ENCODE measurements at regions not wholly inside any gene's neighbourhood (a gene's known extent, or its start where the extent isn't known, plus 50 kb on each side); places are given as distances from the start of the nearest gene placed in this dataset.
A peak's percentile ranks its signal among the peaks of the same experiment; 100 is the strongest.
"Not testable (repeated sequence)": the region's sequence is repeated elsewhere in the genome, so short reads cannot be mapped to it uniquely, and the experiment has no call there.

DNA sequence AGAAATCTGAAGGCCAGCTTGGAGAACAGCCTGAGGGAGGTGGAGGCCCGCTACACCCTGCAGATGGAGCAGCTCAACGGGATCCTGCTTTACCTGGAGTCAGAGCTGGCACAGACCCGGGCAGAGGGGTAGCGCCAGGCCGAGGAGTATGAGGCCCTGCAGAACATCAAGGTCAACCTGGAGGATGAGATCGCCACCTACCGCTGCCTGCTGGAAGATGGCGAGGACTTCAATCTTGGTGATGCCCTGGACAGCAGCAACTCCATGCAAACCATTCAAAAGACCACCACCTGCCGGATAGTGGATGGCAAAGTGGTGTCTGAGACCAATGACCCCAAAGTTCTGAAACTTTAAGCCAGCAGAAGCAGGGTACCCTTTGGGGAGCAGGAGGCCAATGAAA is 318.4 kb downstream of the ZFHX3 start:
- not testable (repeated sequence) for DNase-seq

DNA sequence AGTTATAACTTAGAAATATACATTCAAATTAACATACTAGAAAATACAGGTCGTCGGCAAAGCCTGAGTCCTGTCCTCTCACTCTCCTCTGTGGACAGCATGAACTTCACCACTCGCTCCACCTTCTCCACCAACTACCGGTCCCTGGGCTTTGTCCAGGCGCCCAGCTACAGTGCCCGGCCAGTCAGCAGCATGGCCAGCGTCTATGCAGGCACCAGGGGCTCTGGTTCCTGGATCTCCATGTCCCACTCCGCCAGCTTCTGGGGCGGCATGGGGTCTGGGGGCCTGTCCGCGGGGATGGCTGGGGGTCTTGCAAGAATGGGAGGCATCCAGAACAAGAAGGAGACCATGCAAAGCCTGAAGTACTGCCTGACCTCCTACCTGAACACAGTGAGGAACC is 319.4 kb downstream of the ZFHX3 start:
- DNase-seq: no peak

DNA sequence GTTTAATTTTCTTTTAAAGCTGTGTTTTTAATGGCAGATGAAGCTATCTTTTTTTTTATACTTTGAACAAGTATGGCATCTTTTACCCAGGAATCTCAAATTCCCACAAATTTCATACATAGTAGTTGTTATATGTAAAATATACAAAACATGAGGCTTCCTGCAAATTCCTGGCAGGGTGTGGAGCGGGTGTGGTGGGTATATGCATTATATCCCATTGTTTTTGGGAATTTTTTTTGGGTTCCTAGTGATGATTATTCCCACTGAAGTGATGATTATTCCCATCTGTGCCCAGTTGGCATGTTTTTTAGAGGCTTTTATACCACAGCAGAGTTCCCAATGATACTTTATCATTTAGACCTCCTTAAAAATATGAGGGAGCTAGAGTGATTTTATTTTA is 320.4 kb downstream of the ZFHX3 start:
- no peak for DNase-seq

DNA sequence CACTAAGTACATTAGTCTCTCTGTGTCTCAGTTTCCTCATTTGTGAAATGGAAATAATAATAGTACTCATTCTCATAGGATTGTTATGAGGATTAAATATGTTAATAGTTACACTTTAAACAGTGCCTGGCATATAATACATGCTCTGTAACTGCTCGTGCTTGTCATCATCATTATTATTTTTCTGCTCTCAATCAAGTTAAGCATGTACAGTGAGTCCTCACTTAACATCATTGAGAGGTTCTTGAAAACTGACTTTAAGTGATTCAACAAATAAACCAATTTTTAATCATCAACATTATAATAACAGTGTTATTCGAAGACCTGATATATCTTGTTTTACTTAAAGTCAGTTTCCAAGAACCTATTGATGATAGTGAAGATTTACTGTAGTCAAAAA is 322.3 kb downstream of the ZFHX3 start:
- DNase-seq: no peak

DNA sequence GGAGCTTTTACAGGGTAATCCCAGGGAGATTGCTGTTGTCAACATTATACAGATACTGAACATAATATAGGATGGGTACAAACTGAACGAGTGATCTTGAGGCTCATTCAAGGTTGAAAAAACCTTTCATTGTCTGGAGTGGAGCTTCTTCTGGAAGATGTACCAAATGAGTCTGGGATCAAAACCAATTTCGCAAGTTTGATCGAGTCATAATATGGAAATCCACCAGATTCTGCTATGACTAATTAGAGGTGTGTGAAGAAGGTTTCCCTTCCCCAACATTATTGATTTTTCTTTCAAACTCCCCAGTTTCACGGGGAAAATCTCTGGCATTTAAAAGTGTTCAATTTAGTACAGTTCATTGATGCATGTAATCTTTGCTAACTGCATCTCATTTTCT is 324.1 kb downstream of the ZFHX3 start:
- no peak for DNase-seq

DNA sequence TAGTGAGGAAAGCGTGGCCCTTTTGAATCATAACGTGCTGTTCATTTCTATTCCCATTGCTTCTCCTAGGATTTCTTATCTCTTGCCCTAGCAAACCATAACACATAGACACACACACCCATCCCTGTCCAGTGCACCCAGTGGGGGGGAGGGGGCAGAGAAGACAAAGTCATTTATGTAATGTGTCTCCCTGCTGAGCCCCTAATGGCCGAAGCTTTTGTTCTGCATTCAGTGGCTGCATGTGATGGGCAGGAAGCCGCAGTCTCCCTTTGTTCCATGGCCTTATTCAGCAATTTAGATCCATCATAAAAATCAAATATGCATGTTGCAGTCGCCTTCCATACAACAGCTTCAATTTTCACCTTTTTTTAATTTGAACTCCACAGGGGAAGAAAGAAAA is 325.4 kb downstream of the ZFHX3 start:
- no peak for DNase-seq

DNA sequence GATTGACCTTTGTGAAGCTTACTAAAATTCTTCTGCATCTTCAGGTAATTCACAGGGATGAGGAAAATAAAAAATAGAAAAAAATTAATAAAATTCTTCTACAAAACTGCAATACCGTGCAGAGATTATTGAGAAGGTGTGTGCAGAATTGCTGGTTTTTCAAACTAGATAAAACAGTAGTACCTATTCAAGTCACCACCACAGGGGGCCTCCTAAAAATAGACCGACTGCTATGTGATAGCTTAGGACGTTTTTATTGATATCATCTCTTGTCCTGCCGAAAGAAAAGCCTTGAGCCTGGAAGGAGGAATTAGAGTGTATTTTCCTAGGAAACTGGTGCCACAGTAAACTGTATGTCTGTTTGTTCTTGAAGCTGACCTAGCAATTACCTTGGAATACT is 325.9 kb downstream of the ZFHX3 start:
- no peak for DNase-seq

DNA sequence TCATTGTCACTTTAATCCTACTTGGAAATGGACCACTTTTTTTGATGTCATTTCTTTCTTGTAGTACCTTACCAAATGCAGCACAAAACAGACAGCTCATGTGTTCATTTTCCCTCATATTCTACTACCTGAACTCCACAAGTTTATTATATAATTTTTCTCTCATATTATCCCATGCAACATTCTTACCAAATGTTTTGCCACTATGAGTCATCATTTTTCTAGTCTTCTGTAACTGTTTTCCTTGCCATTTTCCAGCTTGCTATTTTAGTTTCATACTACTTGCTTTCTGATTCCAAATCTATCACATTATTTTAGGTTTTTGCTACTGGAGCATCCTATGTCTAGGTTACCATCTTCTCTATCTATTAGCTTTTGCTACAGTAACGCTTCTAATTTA is 332.7 kb downstream of the ZFHX3 start:
- no peak for DNase-seq

DNA sequence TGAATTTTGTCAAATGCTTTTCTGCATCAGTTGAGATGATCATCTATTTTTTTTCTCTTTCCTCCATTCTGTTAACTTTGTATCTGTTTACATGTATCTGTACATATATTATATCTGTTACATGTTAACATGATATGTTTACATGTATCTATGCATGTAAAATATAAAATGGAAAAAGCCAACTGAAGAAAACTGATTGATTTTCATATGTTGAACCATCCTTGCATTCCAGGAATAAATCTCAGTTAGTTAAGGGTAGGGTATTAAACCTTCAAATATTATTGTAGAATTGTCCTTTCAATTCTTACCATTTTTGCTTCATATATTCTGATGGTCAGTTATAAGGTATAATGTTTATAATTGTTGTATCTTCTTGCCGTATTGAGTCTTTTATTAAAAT is 336.1 kb downstream of the ZFHX3 start:
- no peak for DNase-seq

DNA sequence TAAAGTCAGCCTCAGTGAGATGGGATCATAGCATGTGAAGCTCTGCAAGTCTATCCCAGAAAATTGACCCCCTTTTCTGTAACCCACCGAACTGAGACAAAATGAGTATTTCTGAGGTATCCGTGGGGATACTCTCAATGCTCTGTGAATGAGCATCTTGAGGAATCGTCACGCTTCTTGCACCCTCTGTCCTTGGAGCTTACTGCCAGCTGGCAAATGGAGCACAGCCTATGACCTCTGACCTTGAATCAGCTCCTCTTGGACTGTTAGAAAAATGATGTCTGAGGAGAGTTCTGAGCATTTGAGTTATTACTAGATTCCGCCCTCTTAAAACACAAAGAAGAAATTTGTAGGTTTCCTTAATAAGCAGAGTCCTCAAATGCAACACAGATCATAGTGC is 342.1 kb downstream of the ZFHX3 start:
- no peak for DNase-seq

DNA sequence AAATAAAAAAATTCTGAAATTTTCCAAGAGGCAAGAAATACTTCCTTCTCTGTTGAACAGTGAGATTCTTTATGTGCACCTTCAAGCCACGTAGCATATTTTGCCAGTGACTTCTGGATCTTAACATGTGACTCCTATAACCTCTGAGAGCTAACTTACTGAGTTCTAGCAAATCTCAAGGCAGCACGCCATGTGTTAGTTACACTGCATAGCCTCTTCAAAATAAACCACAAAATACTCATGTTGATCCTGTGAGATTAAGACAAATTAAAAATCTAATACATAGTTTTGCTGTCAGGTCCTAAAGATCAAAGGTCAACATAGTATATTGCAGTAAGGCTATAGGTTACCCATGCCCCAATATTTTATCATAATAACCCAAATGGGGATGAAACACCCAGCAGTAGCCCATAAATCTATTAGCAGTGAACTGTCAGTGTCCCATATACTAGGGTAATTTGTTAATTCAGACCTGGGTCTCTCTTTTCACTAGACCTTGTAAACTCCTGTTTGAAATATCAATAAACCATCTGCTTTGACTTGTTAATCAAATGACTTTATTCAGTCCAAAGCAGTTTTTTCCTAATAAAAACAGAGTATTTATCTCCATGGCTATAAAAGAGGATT is 343.1 kb downstream of the ZFHX3 start:
- no peak for DNase-seq

DNA sequence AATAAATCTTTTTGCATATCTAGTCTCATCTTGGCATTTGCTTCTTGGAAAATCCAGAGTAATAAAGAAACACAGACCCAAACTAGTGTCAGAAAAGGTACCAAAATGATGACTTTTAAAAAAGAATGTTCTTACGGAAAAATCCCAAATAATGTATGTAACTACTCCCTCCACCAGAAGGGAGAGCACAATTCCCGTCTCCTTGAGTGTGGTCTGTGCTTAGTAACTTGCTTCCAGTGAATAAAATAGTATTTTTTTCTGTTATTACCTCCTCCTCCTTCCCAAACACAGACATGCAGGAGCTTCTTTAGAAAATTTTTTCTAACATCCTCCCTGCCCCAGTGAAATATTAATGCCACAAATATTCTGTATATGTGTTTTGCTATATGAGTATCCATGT is 358.1 kb downstream of the ZFHX3 start:
- no peak for DNase-seq

DNA sequence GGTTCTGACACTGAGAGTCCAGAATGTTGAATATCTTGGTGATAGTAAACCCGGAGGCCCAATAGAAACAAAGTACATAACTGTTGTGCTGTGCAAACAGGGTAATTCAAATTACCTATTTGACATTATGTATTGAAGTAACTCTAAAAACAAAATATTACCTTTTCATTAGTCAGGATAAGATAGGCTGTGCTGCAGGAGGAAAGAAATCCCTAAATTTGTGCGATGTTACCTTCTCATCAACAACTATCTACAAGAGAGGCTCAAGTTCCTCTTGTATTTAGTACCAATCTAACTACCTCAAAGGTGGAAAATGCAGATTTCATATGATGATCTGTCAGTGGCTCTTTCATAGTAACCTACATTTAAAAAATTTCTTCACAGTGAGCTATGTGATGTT is 367.2 kb downstream of the ZFHX3 start:
- DNase-seq: no peak

DNA sequence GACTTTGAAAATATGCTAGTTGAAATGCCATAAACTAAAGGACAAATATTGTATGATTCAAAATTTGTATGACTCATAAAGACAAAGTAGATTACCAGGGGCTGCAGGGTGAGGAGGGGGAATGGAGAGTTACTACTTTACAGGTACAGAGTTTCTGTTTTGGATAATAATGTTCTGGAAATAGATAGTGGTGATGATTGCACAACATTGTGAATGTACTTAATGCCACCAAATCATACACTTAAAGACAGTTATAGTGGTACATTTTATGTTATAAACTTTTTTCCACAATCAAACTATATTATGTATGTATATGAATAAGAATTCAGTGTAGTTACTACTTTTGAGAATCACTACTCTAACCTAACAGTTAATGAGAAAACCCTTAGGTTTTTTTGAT is 368.1 kb downstream of the ZFHX3 start:
- DNase-seq: no peak

DNA sequence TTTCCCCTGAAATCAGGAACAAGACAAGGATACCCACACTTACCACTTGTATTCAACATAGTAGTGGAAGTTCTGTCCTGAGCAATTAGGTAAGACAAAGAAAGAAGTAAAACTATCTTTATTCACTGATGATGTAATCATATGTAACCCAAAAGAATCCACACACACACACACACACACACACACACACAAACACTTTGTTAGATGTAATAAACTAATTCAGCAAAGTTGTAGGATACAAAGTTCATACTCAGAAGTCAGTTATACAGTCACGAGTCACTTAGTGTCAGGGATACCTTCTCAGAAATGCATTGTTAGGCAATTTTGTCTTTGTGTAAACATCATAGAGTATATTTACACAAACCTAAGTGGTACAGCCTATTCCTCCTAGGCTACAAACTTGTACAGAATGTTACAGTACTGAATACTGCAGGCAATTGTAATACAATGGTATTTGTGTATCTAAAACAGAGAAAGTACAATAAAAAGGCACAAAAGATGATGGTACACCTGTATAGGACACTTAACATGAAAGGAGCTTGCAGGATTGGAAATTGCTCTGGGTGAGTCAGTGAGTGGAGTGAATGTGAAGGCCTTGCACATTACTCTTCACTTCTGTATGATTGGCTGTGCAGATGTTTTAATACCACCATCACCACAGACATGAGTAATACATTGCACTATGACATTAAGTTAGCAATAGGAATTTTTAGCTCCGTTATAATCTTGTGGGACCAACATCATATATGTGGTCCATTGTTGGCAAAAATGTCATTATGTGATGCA is 370.1 kb downstream of the ZFHX3 start:
- no peak for DNase-seq

DNA sequence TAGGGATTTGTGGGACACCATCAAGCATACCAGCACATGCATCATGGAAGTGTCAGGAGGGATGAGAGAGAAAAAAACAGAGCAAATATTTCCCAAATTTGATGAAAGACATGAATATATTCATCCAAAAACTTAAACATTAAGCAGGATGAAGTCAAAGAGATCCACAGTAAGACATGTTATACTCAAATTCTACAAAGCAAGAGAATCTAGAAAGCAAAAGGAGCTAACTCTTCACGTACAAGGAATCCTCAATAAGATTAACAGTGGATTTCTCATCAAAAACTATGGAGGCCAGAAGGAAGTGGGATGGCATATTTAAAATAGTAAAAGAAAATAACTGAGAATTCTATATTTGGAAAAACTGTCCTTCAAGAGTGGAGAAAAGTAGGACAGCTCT is 374.8 kb downstream of the ZFHX3 start:
- no peak for DNase-seq

DNA sequence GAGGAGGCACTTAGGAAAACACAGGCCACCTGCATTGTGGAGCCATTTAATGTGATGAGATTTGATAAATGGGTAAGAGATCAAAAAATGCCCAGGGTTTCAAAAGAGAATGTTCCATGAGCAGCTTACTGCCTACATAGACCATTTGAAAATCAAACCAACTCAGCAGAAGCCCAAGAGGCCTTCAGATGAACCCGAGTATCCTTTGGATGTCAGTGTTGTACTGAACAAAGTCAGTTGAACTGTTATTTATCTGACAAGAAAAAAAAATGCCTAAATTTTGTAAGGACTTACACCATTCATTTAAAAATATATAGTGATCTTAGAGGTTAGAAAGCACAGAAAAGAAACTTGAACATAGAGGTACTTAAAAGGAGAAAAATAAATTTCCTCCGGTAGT is 381.7 kb downstream of the ZFHX3 start:
- peak; percentile 8 for DNase-seq

DNA sequence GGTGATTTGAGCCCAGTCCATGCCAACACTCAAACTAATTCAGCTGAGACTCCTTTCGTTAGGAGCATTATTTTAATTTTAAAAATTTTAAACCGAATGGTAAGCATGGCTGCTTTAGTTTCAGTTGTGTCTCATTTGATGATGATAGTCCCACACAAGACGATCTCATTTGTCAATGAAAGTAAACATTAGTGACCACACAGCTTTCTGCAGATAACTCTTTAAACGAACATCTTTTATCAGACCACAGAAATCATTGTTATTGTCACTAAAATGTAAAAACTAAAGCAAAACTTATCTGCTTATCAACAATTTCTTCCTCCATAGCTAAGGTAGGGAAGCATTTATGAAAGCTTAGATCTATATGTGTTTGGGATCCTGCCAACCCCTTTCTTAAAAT is 382.2 kb downstream of the ZFHX3 start:
- DNase-seq: no peak

DNA sequence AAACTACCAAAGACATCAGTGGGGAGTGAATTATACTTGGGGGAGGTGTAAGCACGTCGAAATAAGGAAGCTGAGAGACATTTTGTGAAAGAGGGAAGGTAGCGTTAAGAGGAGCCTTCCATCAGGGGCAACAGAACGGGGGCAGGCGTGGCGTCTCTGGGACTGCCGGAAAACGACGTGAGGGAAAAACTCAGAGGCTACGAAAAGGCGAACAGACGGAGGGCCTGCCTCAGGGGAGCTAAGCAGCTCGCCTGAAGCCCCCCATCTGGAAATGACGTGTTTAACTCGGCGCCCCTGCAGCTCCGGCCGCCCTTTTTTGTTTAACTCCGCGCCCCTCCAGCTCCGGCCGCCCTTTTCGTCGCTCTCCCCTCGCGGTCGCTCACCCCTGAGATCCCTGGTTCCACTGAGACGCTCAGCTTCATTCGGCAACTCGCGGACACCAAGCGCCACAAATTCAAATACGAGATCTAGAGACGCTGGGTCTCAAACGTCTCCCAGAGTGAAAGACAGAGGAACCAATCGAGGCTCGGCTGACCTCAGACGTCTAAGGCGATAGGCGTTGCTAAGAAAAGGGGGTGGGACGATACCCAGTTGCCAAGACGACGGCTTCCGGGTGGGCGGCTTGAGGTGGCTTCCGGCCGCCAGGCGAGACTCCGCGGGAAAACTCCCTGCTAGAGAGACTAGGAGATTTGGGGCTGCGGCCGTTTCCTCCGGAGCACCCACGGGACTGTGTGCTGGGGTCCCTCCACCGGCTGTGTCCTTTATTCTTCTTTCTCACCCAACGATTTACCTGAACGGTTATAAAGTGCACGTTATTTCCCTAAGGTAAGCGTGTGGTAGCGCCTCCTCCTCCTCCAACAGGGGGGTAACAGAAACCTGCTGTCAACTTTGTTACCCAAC is 383.2 kb downstream of the ZFHX3 start:
- peak; percentile 96 for DNase-seq

DNA sequence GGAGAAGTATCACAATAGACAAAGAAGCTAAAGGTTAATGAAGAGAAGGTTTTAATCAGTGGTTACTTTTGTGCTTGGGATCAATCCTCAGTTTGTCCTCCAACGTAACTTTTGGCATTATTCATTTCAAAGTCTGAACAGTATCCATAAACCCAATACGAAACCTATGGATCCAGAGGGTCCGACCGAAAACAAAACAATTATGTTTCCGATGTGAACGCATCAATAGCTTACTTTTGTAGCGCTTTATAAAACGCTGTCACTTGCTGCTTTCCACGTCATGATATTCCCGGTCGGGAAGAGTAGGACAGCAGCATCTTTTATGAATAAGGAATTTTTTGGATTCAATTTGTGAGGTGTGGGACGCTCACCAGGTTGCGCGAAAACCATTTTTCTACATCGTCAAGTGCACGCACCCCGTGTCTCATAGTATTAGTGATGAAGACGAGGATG is 383.8 kb downstream of the ZFHX3 start:
- DNase-seq: no peak

DNA sequence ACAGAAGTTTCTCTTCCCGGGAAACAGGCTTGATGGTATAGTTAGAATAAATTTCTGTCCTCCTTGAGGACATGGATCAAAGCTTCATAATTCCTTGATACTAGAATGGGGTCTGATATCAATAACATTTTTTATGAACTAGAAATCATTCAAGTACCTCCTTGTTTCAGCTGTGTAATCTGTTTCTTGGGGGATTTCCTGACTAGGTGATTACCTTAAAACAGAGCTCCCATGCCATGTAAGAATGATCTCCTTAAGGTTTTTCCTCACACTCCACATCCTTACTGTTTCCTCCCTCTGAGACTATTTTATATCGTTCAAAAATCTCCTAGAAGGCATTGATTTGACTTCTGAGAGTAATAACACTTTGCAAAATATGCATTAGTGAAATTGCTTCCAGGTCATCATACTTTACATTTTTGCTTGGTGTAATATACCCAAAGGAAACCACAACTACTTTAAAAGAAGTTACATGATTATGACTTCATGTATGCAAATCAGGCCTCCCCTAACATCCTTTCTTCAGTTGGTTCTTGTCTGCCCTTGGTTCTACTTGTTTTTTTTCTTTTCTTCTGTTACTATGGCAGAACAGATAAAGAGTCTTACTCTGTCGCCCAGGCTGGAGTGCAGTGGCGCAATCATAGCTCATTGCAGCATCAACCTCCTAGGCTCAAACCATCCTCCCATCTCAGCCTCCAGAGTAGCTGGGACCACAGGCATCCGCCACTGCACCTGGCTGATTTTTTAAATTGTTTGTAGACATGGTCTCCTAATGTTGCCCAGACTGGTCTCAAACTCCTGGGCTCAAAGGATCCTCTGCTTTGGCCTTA is 388.8 kb downstream of the ZFHX3 start:
- DNase-seq: no peak

DNA sequence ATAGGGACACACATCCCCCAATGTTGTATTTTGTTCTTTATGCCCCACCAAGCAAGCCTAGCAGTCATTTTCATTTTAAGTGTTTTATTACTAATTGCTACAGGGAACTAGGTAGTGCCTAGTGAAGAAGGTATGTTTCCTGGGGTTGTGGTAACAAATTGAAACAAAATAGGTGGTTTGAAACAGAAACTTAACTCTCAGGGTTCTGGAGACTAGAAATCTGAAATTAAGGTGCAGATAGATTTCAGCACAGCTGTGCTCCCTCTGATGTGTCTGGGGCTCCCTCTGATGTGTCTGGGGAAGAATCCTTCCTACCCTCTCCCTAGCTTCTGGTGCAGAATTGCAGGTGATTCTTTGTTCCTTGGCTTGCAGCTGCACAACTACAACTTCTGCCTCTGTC is 390.1 kb downstream of the ZFHX3 start:
- no peak for DNase-seq

DNA sequence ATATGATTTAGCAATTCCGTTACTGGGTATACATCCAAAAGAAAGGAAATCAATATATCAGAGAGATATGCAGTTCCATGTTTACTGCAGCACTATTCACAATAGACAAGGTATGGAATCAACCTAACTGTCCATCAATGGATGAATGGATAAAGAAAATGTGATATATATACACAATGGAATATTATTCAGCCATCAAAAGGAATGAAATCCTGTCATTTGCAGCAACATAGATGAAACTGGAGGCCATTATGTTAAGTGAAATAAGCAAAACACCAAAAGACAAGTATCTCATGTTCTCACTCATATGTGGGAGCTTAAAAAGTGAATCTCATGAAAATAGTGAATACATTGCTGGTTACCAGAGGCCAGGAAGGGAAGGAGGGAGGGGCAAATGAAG is 390.8 kb downstream of the ZFHX3 start:
- DNase-seq: no peak
